BE2C (cell line): ENCODE measurements at regions not wholly inside any gene's neighbourhood (a gene's known extent, or its start where the extent isn't known, plus 50 kb on each side); places are given as distances from the start of the nearest gene placed in this dataset.
A peak's percentile ranks its signal among the peaks of the same experiment; 100 is the strongest.
"Not testable (repeated sequence)": the region's sequence is repeated elsewhere in the genome, so short reads cannot be mapped to it uniquely, and the experiment has no call there.

Experiments
- DNase-seq: peaks from one replicate; pipeline ENCODE4 v3.0.0-alpha.2; 2020
- H3K27me3 ChIP-seq: fragments of 250-450 bp; sonication (Bioruptor Pico); 2 replicates; pipeline ENCODE4 v1.5.1; 2020; ENCODE audit warnings: mild to moderate bottlenecking
- H3K36me3 ChIP-seq: fragments of 250-450 bp; sonication (Bioruptor Pico); 2 replicates; pipeline ENCODE4 v1.5.1; 2020; ENCODE audit warnings: mild to moderate bottlenecking
- H3K4me1 ChIP-seq: fragments of 250-450 bp; sonication (Bioruptor Pico); 2 replicates; pipeline ENCODE4 v1.5.1; 2020
- H3K4me3 ChIP-seq: 2 replicates; pipeline ENCODE4 v1.5.1; 2011; ENCODE audit warnings: low read depth, low read length
- H3K9me3 ChIP-seq: fragments of 250-450 bp; sonication (Bioruptor Pico); 2 replicates; pipeline ENCODE4 v1.5.1; 2020
- TF ChIP-seq, protein P1 (sequence below): IDR thresholded peaks from 2 replicates; pipeline ENCODE4 v1.5.1; 2012; ENCODE audit warnings: mild to moderate bottlenecking, low read depth, low read length

DNA sequence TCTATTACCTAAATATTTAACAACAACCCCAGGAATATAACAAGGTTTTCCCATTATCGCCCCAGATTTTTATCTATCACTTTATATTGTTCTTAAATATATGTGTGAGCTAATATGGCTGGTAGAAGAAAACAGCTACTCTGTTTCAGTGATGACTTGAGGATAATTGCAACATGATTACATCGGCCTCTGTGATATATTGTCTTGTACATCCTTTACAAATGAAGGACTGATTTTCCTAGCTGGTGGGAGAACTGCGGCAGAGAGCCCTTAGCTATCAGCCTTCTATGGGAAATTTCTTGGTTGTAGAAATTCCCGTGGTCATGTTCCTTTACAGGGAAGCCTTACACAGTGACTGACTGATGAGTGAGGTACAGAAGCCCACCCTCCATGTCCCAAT lies 110.9 kb upstream of the ZNF717 start:
- H3K36me3 ChIP-seq: no peaks in the 10 kb centered on the region
- DNase-seq: no peak
- TF ChIP-seq, protein P1, sequence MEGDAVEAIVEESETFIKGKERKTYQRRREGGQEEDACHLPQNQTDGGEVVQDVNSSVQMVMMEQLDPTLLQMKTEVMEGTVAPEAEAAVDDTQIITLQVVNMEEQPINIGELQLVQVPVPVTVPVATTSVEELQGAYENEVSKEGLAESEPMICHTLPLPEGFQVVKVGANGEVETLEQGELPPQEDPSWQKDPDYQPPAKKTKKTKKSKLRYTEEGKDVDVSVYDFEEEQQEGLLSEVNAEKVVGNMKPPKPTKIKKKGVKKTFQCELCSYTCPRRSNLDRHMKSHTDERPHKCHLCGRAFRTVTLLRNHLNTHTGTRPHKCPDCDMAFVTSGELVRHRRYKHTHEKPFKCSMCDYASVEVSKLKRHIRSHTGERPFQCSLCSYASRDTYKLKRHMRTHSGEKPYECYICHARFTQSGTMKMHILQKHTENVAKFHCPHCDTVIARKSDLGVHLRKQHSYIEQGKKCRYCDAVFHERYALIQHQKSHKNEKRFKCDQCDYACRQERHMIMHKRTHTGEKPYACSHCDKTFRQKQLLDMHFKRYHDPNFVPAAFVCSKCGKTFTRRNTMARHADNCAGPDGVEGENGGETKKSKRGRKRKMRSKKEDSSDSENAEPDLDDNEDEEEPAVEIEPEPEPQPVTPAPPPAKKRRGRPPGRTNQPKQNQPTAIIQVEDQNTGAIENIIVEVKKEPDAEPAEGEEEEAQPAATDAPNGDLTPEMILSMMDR: no peak
- H3K9me3 ChIP-seq: no peaks in the 10 kb centered on the region
- H3K27me3 ChIP-seq: no peaks in the 10 kb centered on the region
- no peaks in the 10 kb centered on the region for H3K4me1 ChIP-seq
- H3K4me3 ChIP-seq: no peak overlapping the region

DNA sequence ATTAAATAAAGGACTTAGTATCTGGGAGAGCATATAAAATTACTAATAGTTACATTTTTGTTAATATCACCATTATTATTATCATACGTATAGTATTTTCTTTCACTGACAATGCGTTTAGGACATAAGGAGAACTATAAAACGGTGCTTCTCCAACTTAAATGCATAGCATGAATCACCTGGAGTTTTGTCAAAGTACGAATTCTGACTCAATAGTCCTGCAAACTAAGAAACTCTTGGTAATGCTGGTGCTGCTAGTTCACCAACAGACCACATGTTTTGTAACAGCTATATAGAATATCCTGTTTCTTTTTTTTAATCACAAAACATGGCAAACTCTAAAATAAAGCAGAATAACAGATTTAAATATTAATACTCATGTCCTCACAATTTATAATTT lies 116.1 kb upstream of the ZNF717 start:
- not testable (repeated sequence) for H3K36me3 ChIP-seq, H3K9me3 ChIP-seq, H3K4me3 ChIP-seq, H3K27me3 ChIP-seq, H3K4me1 ChIP-seq, DNase-seq

DNA sequence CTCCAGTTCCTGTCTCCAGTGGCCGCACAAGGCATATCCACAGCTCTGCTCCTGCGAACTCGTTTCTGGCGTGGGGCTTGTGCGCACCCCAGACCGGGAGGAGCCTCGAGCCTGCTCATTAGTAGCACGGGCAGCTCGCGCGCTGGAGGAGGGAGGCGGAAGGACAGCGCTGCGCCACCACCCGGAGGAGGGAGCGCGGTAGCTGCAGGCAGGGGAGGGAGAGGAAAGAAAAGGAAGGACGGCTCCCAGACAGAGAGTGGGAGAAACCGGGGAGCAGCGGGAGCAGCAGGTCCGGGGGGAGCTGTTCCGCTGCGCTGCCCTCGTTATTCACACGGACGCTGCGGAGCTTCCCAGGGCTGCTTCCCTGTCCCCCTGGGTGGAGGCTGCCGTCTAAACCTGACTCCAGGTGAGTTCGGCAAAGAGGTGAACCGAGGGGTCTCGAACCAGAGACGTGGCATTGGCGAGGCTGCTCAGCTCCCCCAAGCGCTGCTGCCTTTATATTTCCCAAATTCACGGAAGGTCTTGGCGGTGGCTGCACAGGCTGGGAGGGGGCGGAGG lies 121.3 kb upstream of the ZNF717 start:
- H3K27me3 ChIP-seq: peaks cover 24% of the 10 kb centered on the region
- H3K4me3 ChIP-seq: peak overlapping the region; percentile 43
- DNase-seq: peak; percentile 58
- TF ChIP-seq, protein P1: peak; percentile 29; the same call in 1 of the 2 replicates
- no peaks in the 10 kb centered on the region for H3K9me3 ChIP-seq
- H3K36me3 ChIP-seq: no peaks in the 10 kb centered on the region
- H3K4me1 ChIP-seq: no peaks in the 10 kb centered on the region

DNA sequence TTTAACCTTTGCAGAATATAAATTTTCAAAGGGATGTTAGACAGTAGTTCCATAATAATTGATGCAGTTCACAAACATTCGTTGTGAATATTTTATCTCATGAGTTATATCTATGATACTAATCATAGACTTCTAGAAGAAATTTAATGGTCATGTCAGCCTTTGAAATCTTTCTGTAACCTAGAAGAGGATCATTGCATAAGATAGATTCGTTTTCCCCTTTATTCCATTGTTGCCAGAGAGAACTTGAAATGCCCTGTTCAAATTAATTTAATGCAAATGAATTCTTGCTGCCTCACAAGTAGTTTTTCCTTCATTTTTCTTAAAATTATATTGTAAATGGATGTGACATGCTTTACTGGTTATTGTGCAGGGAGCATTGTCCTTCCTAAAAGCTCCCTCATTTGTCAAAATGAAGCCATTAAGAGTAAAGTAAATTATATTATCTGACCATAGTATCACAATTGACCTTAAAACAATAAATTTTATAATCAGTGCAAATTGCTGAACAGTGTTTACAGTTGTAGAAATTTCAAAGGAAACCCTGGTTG lies 128.5 kb upstream of the ZNF717 start:
- Histone ChIP-seq H3K4me3 (no peak overlapping the region), H3K4me1 (no peaks in the 10 kb centered on the region), H3K9me3 (no peaks in the 10 kb centered on the region), H3K36me3 (no peaks in the 10 kb centered on the region), H3K27me3 (no peaks in the 10 kb centered on the region)
- TF ChIP-seq, protein P1: no peak
- DNase-seq: no peak

DNA sequence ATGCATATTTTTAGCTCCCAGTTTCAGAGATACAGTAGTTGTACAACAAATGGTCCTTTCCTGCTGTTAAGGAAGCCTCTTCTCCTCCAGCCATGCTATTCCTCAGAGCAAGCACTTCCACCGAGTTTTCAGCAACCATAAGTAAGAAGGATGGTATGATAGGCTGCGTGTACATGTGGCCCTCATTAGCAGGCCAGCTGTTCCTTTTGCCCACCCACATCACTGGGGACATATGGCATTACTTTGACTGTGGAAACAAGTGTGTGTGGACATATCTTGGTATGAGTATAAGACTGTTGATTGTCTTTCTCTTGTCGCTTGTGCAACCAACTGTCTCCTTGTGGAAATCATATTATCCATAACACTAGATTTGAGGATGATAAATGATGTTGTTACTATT lies 129.4 kb upstream of the ZNF717 start:
- not testable (repeated sequence) for H3K4me3 ChIP-seq, H3K27me3 ChIP-seq, H3K36me3 ChIP-seq, DNase-seq, H3K4me1 ChIP-seq, H3K9me3 ChIP-seq

DNA sequence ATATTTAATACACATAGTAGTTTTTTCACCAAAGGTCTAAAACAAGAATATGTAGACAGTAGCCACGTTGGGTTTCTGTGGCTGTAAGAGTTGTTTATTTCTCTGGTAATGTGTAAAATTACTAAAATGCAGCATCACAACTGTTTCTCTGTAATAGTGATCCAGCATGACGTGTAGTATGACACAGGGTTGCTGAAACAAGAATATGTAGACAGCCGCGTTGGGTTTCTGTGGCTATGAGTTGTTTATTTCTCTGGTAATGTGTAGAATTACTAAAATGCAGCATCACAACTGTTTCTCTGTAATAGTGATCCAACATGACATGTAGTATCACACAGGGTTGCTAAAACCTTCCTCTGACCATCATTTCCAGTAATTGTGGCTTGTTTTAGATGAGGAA lies 153.6 kb upstream of the ZNF717 start:
- Histone ChIP-seq H3K9me3 (no peaks in the 10 kb centered on the region), H3K36me3 (no peaks in the 10 kb centered on the region), H3K4me3 (no peak overlapping the region), H3K4me1 (no peaks in the 10 kb centered on the region), H3K27me3 (no peaks in the 10 kb centered on the region; the same call in 1 of the 2 replicates)
- TF ChIP-seq, protein P1: no peak
- DNase-seq: no peak

DNA sequence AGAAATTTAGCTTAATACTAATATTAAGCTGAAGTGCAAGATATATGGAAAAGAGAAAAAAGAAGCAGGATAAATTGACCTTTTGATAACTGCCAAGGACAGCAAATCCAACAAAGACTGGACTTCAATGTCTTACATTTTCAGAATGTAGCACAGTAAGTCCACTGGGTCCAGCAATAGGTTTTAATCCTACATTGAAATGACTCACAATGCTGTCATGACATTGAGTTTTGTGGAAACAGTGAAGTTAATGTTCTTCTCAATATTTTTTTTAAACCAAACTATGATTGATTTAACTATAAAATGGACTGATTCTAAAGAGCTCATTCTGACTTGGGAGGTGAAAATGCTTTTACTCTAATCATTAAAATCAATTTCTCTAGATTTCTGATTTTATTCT lies 166.6 kb upstream of the ZNF717 start:
- Histone ChIP-seq H3K4me3 (no peak overlapping the region), H3K4me1 (no peaks in the 10 kb centered on the region), H3K9me3 (no peaks in the 10 kb centered on the region), H3K27me3 (no peaks in the 10 kb centered on the region; the same call in 1 of the 2 replicates), H3K36me3 (no peaks in the 10 kb centered on the region)
- TF ChIP-seq, protein P1: no peak
- no peak for DNase-seq

DNA sequence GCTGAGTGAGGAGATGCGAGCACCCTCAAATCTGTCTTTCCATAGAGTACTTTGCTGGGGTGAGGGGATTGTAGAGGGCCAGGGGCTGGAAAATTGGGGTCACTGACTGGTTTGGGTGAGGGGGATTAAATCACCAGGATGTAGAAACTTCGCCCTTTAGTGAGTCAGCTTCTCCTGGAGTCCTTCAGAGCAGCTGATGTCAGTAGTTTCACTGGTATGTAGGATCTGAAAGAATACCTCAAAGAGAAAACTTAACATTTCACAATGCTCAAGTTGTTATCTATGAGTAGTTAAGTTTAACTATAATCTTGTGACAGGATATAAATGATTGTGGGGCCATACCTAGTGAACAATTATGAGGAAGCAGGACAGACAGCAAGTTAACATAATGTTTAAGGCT lies 174.7 kb upstream of the ZNF717 start:
- H3K36me3 ChIP-seq, H3K4me3 ChIP-seq, DNase-seq, H3K4me1 ChIP-seq, H3K27me3 ChIP-seq, H3K9me3 ChIP-seq: not testable (repeated sequence)

DNA sequence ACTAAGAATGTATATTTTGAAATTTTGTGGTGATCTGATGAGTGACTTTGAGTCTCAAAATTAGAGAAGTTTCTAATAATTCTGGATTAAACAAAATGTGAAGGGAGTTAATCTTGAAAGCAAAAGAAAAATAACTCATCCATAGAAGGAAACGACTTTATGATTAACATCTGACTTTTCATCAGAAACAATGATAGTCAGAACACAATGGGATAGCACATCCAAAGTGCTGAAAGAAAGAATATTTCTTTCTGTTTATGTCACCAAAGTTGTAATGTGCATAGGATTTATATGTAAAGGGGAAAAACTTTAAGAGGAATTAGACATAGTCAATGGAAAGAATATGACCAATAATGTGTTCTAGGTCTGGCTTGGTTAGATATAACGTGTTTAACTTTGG lies 176.7 kb upstream of the ZNF717 start:
- not testable (repeated sequence) for DNase-seq, H3K4me1 ChIP-seq, H3K4me3 ChIP-seq, H3K36me3 ChIP-seq, H3K9me3 ChIP-seq, H3K27me3 ChIP-seq
